ENCODE measurements at regions not wholly inside any gene's neighbourhood (a gene's known extent, or its start where the extent isn't known, plus 50 kb on each side); places are given as distances from the start of the nearest gene placed in this dataset.
"Not testable (repeated sequence)": the region's sequence is repeated elsewhere in the genome, so short reads cannot be mapped to it uniquely, and the experiment has no call there.

- Histone ChIP-seq H3K4me3 (no peak overlapping the region), H3K4me1 (no peaks in the 10 kb centered on the region), H3K27ac (no peak overlapping the region), H3K9me3 (peaks cover 0 to 15% (median 0%) of the 10 kb centered on the region in 11 donors), H3K36me3 (no peaks in the 10 kb centered on the region), H3K27me3 (no peaks in the 10 kb centered on the region)
- TF ChIP-seq CTCF (IDR thresholded peaks at IDR 0.05) = no peak
- intact Hi-C loops (cut with DNase I) = no loop called here
- DNase-seq (no peak), ATAC-seq (no peak)
- 47 to 48% methylated on average over 9 of the region's 9 CpGs for WGBS, 2 donors
These were observed 216.1 kb downstream of the GLRX3 start for GRCh38 chr10:130352291-130352645.

- 85% methylated on average over 10 of the region's 10 CpGs for WGBS, 2 donors
- Histone ChIP-seq H3K9me3 (no peaks in the 10 kb centered on the region), H3K4me3 (no peak overlapping the region), H3K4me1 (no peaks in the 10 kb centered on the region), H3K36me3 (no peaks in the 10 kb centered on the region), H3K27me3 (no peaks in the 10 kb centered on the region), H3K27ac (no peak overlapping the region)
- ATAC-seq (no peak), DNase-seq (no peak)
- no peak for TF ChIP-seq CTCF (IDR thresholded peaks at IDR 0.05)
- intact Hi-C loops (cut with DNase I) = no loop called here
These were observed 217.9 kb downstream of the GLRX3 start for GRCh38 chr10:130353928-130354572.

- no peak overlapping the region for H3K27ac ChIP-seq
- H3K9me3 ChIP-seq = no peaks in the 10 kb centered on the region
- no peak for TF ChIP-seq CTCF (IDR thresholded peaks at IDR 0.05)
- H3K36me3 ChIP-seq = no peaks in the 10 kb centered on the region
- no peak for DNase-seq
- intact Hi-C loops (cut with DNase I) = no loop called here
- WGBS, 2 donors = 85 to 90% methylated on average over 8 of the region's 8 CpGs
- H3K4me1 ChIP-seq = no peaks in the 10 kb centered on the region
- no peak for ATAC-seq
- no peaks in the 10 kb centered on the region for H3K27me3 ChIP-seq
- no peak overlapping the region for H3K4me3 ChIP-seq
These were observed 218.4 kb downstream of the GLRX3 start for GRCh38 chr10:130354573-130354954.

GRCh38 chr10:130354976-130355795 is 219.0 kb downstream of the GLRX3 start:
- DNase-seq (no peak), ATAC-seq (no peak)
- H3K27ac ChIP-seq = no peak overlapping the region
- 79 to 84% methylated on average over 20 of the region's 20 CpGs for WGBS, 2 donors
- intact Hi-C loops (cut with DNase I) = no loop called here
- H3K4me3 ChIP-seq = no peak overlapping the region
- no peaks in the 10 kb centered on the region for H3K9me3 ChIP-seq
- H3K36me3 ChIP-seq = no peaks in the 10 kb centered on the region
- no peaks in the 10 kb centered on the region for H3K27me3 ChIP-seq
- no peaks in the 10 kb centered on the region for H3K4me1 ChIP-seq
- no peak for TF ChIP-seq CTCF (IDR thresholded peaks at IDR 0.05)

- WGBS, 2 donors = 87 to 90% methylated on average over 23 of the region's 23 CpGs
- H3K27ac ChIP-seq; intact Hi-C loops (cut with DNase I); H3K4me3 ChIP-seq; H3K27me3 ChIP-seq; H3K36me3 ChIP-seq; DNase-seq; H3K4me1 ChIP-seq; ATAC-seq; H3K9me3 ChIP-seq: not testable (repeated sequence)
These were observed 220.2 kb downstream of the GLRX3 start for GRCh38 chr10:130356429-130356828.
